DMS53 (cell line): ENCODE measurements at regions not wholly inside any gene's neighbourhood (a gene's known extent, or its start where the extent isn't known, plus 50 kb on each side); places are given as distances from the start of the nearest gene placed in this dataset.

ENCODE experiments used
- DNase-seq: peaks from one replicate; lab custom pipeline; 2025; lab: John Stamatoyannopoulos, UW

DNA sequence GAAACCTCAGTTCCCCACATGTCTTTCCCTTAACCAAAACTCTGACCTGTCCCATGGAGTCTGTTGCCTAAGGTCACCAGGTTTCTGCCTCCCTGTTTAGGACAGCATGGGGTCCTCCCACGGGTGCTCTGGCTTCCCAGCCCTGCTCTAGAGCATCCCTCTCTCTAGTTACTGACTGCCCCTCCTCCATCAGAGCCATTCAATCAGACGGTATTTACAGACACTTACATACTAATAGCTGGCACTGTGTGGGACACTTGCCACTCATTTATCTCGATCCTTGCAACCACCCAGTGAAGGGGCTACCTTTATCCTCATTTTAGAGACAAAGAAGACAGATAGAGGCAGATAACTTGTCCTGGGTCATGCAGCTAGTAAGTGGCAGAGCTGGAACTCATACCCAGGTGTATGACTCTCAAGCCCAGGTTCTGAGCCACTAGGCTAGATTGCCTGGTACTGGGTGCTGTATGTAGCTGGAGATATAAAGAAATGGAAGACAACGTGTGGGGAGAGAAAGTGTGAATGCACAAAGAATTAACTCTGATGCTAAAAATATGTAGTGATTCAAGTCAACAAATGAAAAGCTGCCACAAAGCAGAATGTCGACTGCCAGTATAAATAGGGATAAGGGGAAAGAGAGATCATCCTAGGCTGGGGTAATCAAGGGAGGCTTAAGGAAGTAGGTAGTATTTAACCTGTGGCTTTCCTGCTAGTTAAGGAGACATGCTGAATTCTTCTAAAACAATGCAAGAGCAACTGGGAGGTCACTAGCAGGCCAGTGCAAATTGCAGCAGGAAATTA is 52.5 kb upstream of the PDE8B start:
- DNase-seq = no peak

DNA sequence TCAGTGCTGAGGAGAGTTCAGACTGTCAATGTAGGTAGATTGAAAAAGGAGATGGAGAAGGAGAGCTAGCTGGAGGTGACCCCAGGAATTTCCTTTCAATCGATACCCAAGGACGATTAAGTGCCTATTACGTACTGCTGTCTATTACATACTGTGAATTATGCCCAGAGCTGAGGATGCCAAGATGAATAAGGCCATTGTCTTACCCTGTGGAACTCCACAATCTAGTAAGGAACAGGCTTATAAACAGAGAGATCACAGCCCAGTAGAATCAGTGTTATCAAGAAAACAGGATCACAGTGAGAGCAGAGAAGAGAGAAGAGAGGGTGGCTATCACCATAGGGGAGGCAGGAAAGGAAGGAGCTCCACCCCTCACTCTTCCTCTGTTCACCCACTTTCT is 54.1 kb upstream of the PDE8B start:
- no peak for DNase-seq

DNA sequence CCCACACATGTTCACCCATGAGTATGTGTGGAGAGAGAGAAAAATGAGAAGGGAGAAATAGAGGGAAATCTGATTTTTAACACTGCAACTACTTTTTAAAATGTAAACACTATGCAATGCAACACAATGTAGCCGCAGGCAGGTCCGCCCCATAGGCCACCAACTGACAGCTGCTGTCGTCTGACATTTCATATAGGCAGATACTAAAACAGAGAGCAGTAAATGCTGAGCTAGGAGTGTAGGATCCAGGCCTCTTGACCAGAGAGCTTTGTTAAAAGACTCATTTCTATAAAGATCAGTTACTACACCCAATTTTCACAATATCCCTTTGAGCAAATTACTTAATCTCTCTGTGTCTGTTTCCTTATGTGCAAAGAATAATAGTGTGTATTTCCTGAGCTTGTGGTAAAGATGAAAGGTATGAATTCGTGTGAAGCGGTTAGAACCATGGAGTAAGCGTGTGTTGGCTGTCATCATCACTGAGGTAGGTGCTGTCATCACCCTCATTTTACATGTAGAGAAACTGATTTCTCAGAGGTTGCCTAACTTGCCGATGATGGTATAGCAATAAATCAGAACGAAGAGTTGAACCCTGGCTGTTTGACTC is 55.2 kb upstream of the PDE8B start:
- no peak for DNase-seq

DNA sequence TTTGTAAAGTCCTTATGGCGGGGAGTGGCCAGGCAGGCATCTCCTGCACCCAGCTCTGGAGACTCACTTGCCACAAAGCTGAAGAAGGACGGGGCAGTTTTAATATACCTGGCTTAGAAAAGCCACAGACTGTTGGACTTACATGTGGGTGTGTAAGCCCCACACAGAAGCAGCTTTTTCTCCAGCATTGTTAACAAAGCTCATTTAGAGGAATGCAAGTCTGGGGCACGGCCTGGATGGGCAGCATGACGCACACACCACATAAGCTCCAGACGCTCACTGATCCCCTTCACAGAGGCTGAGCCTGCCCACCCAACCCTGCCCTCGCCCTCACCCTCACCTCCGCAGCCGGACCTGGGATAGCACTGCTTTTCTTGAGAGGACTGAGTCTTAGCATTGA is 58.0 kb upstream of the PDE8B start:
- no peak for DNase-seq

DNA sequence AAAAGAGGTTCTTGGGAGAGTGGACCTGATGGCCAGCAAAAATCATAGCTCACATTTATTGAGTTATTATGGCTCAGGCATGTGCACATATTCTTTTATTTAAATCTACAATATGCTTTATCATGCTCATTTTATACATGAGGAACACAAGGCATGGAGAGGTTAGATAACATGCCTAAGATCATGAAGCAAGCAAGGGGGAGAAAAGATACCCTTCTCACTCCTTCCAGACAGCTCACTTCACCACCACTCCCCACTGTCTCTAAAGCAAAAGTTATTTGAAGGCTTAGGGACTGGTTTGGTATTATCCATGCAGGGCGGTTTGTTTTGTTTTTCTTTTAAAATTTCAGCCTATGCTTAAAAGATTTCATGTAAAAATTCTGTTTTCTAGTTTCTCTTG is 59.0 kb upstream of the PDE8B start:
- DNase-seq = no peak

DNA sequence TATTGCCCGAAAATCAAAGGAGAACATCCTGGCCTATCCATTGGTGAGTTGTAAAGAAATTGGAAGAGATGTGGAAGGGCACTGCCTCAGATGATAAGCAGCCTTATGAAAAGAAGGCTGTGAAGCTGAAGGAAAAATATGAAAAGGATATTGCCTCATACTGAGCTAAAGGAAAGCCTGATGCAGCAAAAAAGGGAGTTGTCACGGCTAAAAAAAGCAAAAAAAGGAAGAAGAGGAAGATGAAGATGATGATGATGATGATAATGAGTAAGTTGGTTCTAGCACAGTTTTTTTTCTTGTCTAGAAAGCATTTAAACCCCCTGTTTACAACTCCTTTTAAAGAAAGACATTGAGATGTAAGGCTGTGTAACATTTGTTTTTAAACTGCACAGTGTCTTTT is 59.8 kb upstream of the ZBED3 start:
- DNase-seq = no peak

DNA sequence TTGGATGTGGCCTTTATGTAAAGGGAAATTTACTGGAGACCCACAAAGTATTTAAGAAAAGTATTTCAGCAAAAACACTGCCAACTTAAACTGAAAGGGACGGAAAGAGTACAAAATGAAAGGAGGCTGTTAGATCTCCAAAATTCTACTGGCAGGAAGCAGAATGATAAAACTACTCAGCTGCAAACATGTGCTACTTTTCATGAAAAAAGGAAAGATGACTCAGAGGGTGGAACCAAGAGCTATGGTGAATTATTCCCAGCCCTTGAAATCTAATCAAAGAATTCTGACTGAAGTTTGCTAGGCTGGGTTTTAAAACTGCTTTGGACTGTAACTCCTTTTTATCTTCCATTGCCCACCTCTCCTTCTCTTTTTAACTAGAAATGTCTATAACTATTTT is 58.6 kb upstream of the ZBED3 start:
- no peak for DNase-seq

DNA sequence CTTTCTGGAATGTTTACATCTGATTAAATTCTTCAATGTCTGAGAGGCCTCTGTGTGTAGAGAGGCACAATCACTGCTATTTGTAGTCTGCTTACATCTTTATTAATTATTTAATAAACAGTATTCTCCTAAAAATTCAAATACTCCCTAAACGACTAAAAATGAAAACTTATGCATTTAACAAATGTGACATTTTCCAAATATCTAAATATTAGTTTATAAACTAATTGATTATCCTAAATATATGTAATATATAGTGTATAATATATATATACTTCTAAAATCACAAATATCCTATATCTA is 57.7 kb upstream of the ZBED3 start:
- no peak for DNase-seq

DNA sequence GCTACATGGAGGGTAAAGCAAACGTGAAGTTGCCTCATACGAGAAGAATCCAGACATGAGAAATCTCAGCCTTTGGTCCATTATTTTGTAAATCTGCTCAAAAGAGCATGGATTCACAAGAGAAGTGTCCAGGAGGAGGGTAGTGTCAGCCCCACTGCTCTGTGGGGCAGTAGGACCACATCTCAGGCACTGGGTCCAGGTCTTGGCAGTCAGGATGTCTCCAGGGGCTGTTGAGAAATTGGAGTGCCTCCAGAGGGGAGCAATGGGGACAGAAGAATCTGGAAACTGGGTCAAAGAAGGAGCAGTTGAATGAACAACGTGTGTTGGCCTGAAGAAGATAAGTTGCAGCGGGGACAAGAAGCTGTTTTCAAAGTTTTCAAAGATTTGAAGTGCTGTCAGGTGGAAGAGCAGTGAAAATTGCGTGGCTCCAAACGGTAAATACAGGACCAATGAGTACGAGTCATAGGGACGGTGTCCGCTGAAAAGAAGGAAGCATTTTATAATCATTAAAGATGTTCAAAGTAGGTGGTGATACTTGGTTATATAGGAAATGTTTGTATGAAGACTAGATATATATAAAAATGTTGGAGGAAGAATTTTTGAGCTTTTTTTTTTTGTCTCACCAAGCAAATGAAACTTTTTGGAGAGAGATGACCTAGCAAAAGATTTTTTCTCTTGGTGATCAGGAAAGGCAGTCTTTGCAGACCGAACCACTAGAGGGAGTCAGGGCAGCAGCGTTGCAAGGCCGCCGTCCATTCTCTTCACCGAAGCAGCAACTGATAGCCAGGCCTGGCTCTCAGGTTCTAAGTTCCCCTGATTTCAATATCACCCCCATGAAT is 57.1 kb upstream of the ZBED3 start:
- DNase-seq = peak; percentile 84

DNA sequence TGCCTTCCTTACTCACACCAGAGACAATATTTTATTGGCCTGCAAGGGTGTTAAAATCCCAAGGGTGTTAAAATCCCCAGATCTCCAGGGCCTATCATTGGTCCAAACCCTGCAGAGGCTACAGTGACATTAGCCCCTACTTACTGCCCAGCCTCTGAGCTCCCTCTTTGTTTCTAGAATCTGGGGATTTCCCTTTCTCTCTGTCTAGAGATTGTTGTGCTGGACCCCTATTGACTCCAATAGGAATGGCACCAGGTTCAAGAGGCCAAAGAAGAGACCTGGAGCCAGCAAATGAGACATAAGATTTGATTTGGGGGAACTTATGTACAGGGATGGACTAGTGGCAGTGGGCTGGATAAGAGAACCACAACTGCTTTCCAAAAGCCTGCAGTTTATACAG is 53.3 kb upstream of the ZBED3 start:
- no peak for DNase-seq

DNA sequence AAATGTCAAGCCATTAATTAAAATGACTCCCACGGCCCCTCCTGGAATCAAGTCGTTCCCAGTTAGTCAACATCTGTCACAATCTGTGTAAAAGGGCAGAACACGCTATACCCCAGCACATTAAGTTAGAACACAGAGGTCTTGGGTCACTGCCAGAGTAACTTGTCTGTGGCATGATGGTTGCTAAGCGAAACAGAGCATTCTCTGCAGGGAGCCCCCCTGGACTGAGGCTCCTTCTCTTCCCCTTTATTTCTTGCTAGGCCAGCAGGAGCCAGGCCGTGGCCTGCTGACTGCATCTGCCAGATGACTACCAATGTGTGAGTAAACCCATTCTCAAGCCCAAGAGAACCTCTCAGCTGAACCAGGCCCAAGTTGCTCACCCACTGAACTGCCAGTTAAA is 51.9 kb upstream of the ZBED3 start:
- no peak for DNase-seq
